PC-3 (cell line): ENCODE measurements at regions not wholly inside any gene's neighbourhood (a gene's known extent, or its start where the extent isn't known, plus 50 kb on each side); places are given as distances from the start of the nearest gene placed in this dataset.

Experiments used
- EZH2 ChIP-seq: fragments of 300-600 bp; sonication (generic); IDR thresholded peaks from one replicate; pipeline ENCODE4 v1.6.1; 2017; ENCODE audit warnings: antibody characterized with exemption, mild to moderate bottlenecking, low read length; ENCODE audit not compliant: unreplicated experiment
- EZH2phosphoT487 ChIP-seq: fragments of 300-600 bp; sonication (generic); IDR thresholded peaks from 2 replicates; pipeline ENCODE4 v1.6.1; 2018; ENCODE audit warnings: mild to moderate bottlenecking, antibody characterized with exemption, low read length, borderline replicate concordance
- TF ChIP-seq, protein P1 (sequence below): fragments of 300-600 bp; sonication (generic); conservative IDR thresholded peaks from 2 replicates; pipeline ENCODE4 v1.5.1; 2017; ENCODE audit warnings: antibody characterized with exemption, low read depth, mild to moderate bottlenecking, low read length

DNA sequence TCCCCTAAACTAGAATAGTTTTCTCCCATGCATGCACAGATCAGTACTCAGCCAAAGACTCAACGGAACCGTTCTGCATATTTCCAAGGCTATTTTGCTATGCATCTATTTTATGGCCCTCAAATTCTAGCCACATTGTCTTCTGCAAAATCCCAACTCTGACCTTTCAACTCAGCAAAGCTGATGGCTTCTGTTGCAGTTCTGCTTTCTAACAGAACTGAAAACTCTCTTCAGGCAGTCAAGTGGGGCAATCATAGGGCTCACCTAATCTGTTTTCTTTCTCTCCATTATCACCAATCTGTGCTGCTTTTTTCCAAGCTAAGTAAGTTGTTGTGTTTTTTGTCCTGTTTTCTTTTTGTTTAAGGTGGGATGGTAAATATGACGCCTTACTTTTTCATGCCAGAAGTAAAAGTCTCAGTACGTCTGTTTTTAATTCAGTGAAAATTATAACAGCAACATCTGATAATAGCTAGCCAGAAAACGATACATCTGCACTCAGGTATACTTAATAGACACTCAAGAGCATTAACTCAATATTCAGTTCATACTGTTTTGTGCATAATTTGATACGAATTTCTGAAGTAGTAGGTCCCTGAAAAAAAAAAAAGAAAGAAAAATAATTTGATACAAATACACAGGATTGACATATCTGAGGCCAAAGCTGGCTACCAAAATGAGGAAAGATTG is 454.3 kb downstream of the TLE1 start:
- TF ChIP-seq, protein P1, sequence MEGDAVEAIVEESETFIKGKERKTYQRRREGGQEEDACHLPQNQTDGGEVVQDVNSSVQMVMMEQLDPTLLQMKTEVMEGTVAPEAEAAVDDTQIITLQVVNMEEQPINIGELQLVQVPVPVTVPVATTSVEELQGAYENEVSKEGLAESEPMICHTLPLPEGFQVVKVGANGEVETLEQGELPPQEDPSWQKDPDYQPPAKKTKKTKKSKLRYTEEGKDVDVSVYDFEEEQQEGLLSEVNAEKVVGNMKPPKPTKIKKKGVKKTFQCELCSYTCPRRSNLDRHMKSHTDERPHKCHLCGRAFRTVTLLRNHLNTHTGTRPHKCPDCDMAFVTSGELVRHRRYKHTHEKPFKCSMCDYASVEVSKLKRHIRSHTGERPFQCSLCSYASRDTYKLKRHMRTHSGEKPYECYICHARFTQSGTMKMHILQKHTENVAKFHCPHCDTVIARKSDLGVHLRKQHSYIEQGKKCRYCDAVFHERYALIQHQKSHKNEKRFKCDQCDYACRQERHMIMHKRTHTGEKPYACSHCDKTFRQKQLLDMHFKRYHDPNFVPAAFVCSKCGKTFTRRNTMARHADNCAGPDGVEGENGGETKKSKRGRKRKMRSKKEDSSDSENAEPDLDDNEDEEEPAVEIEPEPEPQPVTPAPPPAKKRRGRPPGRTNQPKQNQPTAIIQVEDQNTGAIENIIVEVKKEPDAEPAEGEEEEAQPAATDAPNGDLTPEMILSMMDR: no peak
- TF ChIP-seq EZH2 (no peak), EZH2phosphoT487 (no peak)
